ENCODE measurements at regions not wholly inside any gene's neighbourhood (a gene's known extent, or its start where the extent isn't known, plus 50 kb on each side); places are given as distances from the start of the nearest gene placed in this dataset.

- no peak for DNase-seq (ENCODE audit: low spot score)
- H3K4me1 ChIP-seq (ENCODE audit: control insufficient read depth in 4 of 4, insufficient read depth in 4 of 4, low read length in 3 of 4): no peaks in the 10 kb centered on the region
- no peak overlapping the region for H3K4me3 ChIP-seq (ENCODE audit: low read depth in 1 of 3, low read length in 3 of 3)
- H3K9ac ChIP-seq (ENCODE audit: low read depth in 1 of 2, low read length in 2 of 2): no peak overlapping the region
- no peak overlapping the region for H3K27ac ChIP-seq (ENCODE audit: low read depth in 1 of 2, low read length in 2 of 2)
- no peaks in the 10 kb centered on the region for H3K27me3 ChIP-seq (ENCODE audit: control insufficient read depth in 4 of 4, insufficient read depth in 4 of 4, low read length in 3 of 4)
- WGBS: 48% methylated on average over 1 of the region's 1 CpG
- H3K9me3 ChIP-seq (ENCODE audit: control insufficient read depth in 4 of 4, low read length in 3 of 4): no peaks in the 10 kb centered on the region
- H3K36me3 ChIP-seq (ENCODE audit: control insufficient read depth in 4 of 4, insufficient read depth in 3 of 4, low read depth in 1 of 4, low read length in 3 of 4): no peaks in the 10 kb centered on the region
- TF ChIP-seq FOXA2 (IDR thresholded peaks at IDR 0.05) (no peak), SP1 (IDR thresholded peaks at IDR 0.05) (no peak), JUND (IDR thresholded peaks at IDR 0.05) (no peak), HNF4A (conservative IDR thresholded peaks at IDR 0.05) (no peak), RAD21 (IDR thresholded peaks at IDR 0.05) (no peak), ZBTB33 (IDR thresholded peaks at IDR 0.05) (no peak), ATF3 (IDR thresholded peaks at IDR 0.05) (no peak), RXRA (IDR thresholded peaks at IDR 0.05) (no peak), GABPA (IDR thresholded peaks at IDR 0.05 in 1 of 2, conservative IDR thresholded peaks at IDR 0.05 in 1 of 2) (no peak), TAF1 (conservative IDR thresholded peaks at IDR 0.05) (no peak), REST (IDR thresholded peaks at IDR 0.05) (no peak), CTCF (IDR thresholded peaks at IDR 0.05; ENCODE audit: low read depth, low read length, missing input control) (no peak), YY1 (IDR thresholded peaks at IDR 0.05) (no peak), EGR1 (IDR thresholded peaks at IDR 0.05; ENCODE audit: low read depth in 2 of 2) (no peak), MAX (IDR thresholded peaks at IDR 0.05) (no peak), HNF4G (IDR thresholded peaks at IDR 0.05) (no peak), NR2F2 (IDR thresholded peaks at IDR 0.05) (no peak)
Observed at GRCh38 chr2:106705877-106706276, 180.1 kb downstream of the ST6GAL2 start.

- H3K9ac ChIP-seq (ENCODE audit: low read depth in 1 of 2, low read length in 2 of 2): no peak overlapping the region
- H3K27ac ChIP-seq (ENCODE audit: low read depth in 1 of 2, low read length in 2 of 2): no peak overlapping the region
- WGBS: 81% methylated on average over 2 of the region's 2 CpGs
- TF ChIP-seq ATF3 (IDR thresholded peaks at IDR 0.05) (no peak), TAF1 (conservative IDR thresholded peaks at IDR 0.05) (no peak), REST (IDR thresholded peaks at IDR 0.05) (no peak), CTCF (IDR thresholded peaks at IDR 0.05; ENCODE audit: low read depth, low read length, missing input control) (no peak), NR2F2 (IDR thresholded peaks at IDR 0.05) (no peak), RAD21 (IDR thresholded peaks at IDR 0.05) (no peak), EGR1 (IDR thresholded peaks at IDR 0.05; ENCODE audit: low read depth in 2 of 2) (no peak), GABPA (IDR thresholded peaks at IDR 0.05 in 1 of 2, conservative IDR thresholded peaks at IDR 0.05 in 1 of 2) (no peak), SP1 (IDR thresholded peaks at IDR 0.05) (no peak), HNF4G (IDR thresholded peaks at IDR 0.05) (no peak), RXRA (IDR thresholded peaks at IDR 0.05) (no peak), JUND (IDR thresholded peaks at IDR 0.05) (no peak)
Observed at GRCh38 chr2:106706283-106706682, 179.7 kb downstream of the ST6GAL2 start.

More at GRCh38 chr2:106706283-106706682, 179.7 kb downstream of the ST6GAL2 start:
- Histone ChIP-seq H3K36me3 (ENCODE audit: control insufficient read depth in 4 of 4, insufficient read depth in 3 of 4, low read depth in 1 of 4, low read length in 3 of 4) (no peaks in the 10 kb centered on the region), H3K9me3 (ENCODE audit: control insufficient read depth in 4 of 4, low read length in 3 of 4) (no peaks in the 10 kb centered on the region), H3K27me3 (ENCODE audit: control insufficient read depth in 4 of 4, insufficient read depth in 4 of 4, low read length in 3 of 4) (no peaks in the 10 kb centered on the region), H3K4me3 (ENCODE audit: low read depth in 1 of 3, low read length in 3 of 3) (no peak overlapping the region), H3K4me1 (ENCODE audit: control insufficient read depth in 4 of 4, insufficient read depth in 4 of 4, low read length in 3 of 4) (no peaks in the 10 kb centered on the region)
- DNase-seq (ENCODE audit: low spot score): no peak

All from liver (tissue), 8 donors.